K562 (cell line): ENCODE measurements at regions not wholly inside any gene's neighbourhood (a gene's known extent, or its start where the extent isn't known, plus 50 kb on each side); places are given as distances from the start of the nearest gene placed in this dataset.

ENCODE experiments used
- ETV6 ChIP-seq, 3 experiments: fragments of 150-350 bp in 1 of 3; sonication (generic) in 1 of 3; formaldehyde crosslinking in 1 of 3; IDR thresholded peaks; 2 replicates each; pipeline versions ENCODE4 v1.6.1 to v1.8.0; 2014 to 2022; ENCODE audit warnings: borderline replicate concordance in 2 of 3, low read depth in 2 of 3, antibody characterized with exemption in 1 of 3, low read length in 1 of 3, mild to moderate bottlenecking in 1 of 3, missing genetic modification reagents in 1 of 3
- HNRNPUL1 ChIP-seq: fragments of 200-400 bp; formaldehyde crosslinking; IDR thresholded peaks from 2 replicates; pipeline ENCODE4 v1.6.1; 2017; ENCODE audit warnings: low read length
- HSF4 ChIP-seq: fragments of 250-450 bp; sonication (Bioruptor Pico); IDR thresholded peaks from 2 replicates; pipeline ENCODE4 v2.1.2; 2022; ENCODE audit warnings: mild to moderate bottlenecking, moderate library complexity, borderline replicate concordance
- KHSRP ChIP-seq: fragments of 450-650 bp; IDR thresholded peaks from 2 replicates; pipeline ENCODE4 v1.6.1; 2017
- MYBL2 ChIP-seq, 2 experiments: fragments of 450-650 bp in 1 of 2; sonication (generic) in 1 of 2; formaldehyde crosslinking in 1 of 2; IDR thresholded peaks; 2 replicates each; pipeline versions ENCODE4 v1.6.1 to v1.8.1; 2017 to 2022; ENCODE audit warnings: borderline replicate concordance in 1 of 2, inconsistent platforms in 1 of 2, low read depth in 1 of 2, mild to moderate bottlenecking in 1 of 2, missing genetic modification reagents in 1 of 2, moderate library complexity in 1 of 2
- NFE2 ChIP-seq: IDR thresholded peaks from 2 replicates; pipeline ENCODE4 v1.6.1; 2014; ENCODE audit warnings: antibody characterized with exemption, low read depth
- TGIF2 ChIP-seq: sonication (generic); formaldehyde crosslinking; IDR thresholded peaks from 2 replicates; pipeline ENCODE4 v1.8.1; 2022; ENCODE audit warnings: mild to moderate bottlenecking, missing genetic modification reagents, moderate library complexity
- ZFP36 ChIP-seq: fragments of 150-350 bp; IDR thresholded peaks from 2 replicates; pipeline ENCODE4 v1.6.1; 2018; ENCODE audit warnings: low read length, low read depth; ENCODE audit not compliant: partially characterized antibody
- TF ChIP-seq, protein P1 (sequence below): fragments of 200-600 bp; sonication (generic); IDR thresholded peaks from one replicate; pipeline ENCODE4 v1.6.1; 2012; ENCODE audit warnings: mild to moderate bottlenecking, low read depth, low read length, inconsistent platforms
- TF ChIP-seq, protein P2 (sequence below): fragments of 450-650 bp; IDR thresholded peaks from 2 replicates; pipeline ENCODE4 v1.6.1; 2016; ENCODE audit warnings: mild to moderate bottlenecking
- TF ChIP-seq, protein P3 (sequence below), 2 experiments: fragments of 450-650 bp in 1 of 2; sonication (generic) in 1 of 2; formaldehyde crosslinking in 1 of 2; IDR thresholded peaks in 1 of 2; conservative IDR thresholded peaks in 1 of 2; 2 replicates each; pipeline versions ENCODE4 v1.6.1 to v1.8.1; 2016 to 2023; ENCODE audit warnings: mild to moderate bottlenecking in 2 of 2, moderate library complexity in 2 of 2, inconsistent platforms in 1 of 2, missing genetic modification reagents in 1 of 2

DNA sequence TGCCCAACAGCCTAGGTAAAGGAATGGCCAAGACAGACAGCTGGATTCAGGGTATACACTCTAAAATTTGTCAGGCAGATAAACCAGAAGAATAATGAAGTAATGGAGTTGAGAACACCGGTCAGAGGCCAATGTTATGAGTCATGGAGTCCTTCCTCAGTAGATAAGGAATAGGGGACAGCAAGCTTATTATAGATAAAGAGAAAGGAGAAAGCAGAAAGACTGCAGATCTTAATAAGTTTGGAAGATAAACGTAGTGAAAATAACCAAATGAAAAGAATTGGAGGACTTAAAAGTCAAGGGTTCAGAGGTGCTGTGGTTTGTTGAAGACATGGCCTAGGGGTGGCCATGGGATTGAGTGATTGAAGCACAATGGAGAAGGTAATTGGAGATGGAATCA lies 63.5 kb upstream of the NFE2L2 start (continued):
- TF ChIP-seq ETV6 (IDR thresholded peaks at IDR 0.05; ENCODE audit: borderline replicate concordance in 1 of 2, low read depth in 2 of 2, low read length in 1 of 2) (no peak), ETV6 (CRISPR knock-in tag; IDR thresholded peaks at IDR 0.05; ENCODE audit: borderline replicate concordance) (no peak), TGIF2 (no peak), HSF4 (no peak), ZFP36 (no peak), NFE2 (no peak), MYBL2 (IDR thresholded peaks at IDR 0.05; ENCODE audit: low read depth) (no peak), MYBL2 (CRISPR knock-in tag; IDR thresholded peaks at IDR 0.05; ENCODE audit: borderline replicate concordance) (no peak), KHSRP (no peak), HNRNPUL1 (no peak)
- TF ChIP-seq, protein P1, sequence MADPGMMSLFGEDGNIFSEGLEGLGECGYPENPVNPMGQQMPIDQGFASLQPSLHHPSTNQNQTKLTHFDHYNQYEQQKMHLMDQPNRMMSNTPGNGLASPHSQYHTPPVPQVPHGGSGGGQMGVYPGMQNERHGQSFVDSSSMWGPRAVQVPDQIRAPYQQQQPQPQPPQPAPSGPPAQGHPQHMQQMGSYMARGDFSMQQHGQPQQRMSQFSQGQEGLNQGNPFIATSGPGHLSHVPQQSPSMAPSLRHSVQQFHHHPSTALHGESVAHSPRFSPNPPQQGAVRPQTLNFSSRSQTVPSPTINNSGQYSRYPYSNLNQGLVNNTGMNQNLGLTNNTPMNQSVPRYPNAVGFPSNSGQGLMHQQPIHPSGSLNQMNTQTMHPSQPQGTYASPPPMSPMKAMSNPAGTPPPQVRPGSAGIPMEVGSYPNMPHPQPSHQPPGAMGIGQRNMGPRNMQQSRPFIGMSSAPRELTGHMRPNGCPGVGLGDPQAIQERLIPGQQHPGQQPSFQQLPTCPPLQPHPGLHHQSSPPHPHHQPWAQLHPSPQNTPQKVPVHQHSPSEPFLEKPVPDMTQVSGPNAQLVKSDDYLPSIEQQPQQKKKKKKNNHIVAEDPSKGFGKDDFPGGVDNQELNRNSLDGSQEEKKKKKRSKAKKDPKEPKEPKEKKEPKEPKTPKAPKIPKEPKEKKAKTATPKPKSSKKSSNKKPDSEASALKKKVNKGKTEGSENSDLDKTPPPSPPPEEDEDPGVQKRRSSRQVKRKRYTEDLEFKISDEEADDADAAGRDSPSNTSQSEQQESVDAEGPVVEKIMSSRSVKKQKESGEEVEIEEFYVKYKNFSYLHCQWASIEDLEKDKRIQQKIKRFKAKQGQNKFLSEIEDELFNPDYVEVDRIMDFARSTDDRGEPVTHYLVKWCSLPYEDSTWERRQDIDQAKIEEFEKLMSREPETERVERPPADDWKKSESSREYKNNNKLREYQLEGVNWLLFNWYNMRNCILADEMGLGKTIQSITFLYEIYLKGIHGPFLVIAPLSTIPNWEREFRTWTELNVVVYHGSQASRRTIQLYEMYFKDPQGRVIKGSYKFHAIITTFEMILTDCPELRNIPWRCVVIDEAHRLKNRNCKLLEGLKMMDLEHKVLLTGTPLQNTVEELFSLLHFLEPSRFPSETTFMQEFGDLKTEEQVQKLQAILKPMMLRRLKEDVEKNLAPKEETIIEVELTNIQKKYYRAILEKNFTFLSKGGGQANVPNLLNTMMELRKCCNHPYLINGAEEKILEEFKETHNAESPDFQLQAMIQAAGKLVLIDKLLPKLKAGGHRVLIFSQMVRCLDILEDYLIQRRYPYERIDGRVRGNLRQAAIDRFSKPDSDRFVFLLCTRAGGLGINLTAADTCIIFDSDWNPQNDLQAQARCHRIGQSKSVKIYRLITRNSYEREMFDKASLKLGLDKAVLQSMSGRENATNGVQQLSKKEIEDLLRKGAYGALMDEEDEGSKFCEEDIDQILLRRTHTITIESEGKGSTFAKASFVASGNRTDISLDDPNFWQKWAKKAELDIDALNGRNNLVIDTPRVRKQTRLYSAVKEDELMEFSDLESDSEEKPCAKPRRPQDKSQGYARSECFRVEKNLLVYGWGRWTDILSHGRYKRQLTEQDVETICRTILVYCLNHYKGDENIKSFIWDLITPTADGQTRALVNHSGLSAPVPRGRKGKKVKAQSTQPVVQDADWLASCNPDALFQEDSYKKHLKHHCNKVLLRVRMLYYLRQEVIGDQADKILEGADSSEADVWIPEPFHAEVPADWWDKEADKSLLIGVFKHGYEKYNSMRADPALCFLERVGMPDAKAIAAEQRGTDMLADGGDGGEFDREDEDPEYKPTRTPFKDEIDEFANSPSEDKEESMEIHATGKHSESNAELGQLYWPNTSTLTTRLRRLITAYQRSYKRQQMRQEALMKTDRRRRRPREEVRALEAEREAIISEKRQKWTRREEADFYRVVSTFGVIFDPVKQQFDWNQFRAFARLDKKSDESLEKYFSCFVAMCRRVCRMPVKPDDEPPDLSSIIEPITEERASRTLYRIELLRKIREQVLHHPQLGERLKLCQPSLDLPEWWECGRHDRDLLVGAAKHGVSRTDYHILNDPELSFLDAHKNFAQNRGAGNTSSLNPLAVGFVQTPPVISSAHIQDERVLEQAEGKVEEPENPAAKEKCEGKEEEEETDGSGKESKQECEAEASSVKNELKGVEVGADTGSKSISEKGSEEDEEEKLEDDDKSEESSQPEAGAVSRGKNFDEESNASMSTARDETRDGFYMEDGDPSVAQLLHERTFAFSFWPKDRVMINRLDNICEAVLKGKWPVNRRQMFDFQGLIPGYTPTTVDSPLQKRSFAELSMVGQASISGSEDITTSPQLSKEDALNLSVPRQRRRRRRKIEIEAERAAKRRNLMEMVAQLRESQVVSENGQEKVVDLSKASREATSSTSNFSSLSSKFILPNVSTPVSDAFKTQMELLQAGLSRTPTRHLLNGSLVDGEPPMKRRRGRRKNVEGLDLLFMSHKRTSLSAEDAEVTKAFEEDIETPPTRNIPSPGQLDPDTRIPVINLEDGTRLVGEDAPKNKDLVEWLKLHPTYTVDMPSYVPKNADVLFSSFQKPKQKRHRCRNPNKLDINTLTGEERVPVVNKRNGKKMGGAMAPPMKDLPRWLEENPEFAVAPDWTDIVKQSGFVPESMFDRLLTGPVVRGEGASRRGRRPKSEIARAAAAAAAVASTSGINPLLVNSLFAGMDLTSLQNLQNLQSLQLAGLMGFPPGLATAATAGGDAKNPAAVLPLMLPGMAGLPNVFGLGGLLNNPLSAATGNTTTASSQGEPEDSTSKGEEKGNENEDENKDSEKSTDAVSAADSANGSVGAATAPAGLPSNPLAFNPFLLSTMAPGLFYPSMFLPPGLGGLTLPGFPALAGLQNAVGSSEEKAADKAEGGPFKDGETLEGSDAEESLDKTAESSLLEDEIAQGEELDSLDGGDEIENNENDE: no peak
- TF ChIP-seq, protein P2, sequence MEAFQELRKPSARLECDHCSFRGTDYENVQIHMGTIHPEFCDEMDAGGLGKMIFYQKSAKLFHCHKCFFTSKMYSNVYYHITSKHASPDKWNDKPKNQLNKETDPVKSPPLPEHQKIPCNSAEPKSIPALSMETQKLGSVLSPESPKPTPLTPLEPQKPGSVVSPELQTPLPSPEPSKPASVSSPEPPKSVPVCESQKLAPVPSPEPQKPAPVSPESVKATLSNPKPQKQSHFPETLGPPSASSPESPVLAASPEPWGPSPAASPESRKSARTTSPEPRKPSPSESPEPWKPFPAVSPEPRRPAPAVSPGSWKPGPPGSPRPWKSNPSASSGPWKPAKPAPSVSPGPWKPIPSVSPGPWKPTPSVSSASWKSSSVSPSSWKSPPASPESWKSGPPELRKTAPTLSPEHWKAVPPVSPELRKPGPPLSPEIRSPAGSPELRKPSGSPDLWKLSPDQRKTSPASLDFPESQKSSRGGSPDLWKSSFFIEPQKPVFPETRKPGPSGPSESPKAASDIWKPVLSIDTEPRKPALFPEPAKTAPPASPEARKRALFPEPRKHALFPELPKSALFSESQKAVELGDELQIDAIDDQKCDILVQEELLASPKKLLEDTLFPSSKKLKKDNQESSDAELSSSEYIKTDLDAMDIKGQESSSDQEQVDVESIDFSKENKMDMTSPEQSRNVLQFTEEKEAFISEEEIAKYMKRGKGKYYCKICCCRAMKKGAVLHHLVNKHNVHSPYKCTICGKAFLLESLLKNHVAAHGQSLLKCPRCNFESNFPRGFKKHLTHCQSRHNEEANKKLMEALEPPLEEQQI: peak; percentile 69; the same call in 1 of the 2 replicates
- TF ChIP-seq, protein P3, sequence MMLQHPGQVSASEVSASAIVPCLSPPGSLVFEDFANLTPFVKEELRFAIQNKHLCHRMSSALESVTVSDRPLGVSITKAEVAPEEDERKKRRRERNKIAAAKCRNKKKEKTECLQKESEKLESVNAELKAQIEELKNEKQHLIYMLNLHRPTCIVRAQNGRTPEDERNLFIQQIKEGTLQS (IDR thresholded peaks at IDR 0.05): no peak
- TF ChIP-seq, protein P3 (CRISPR knock-in tag; conservative IDR thresholded peaks at IDR 0.05): no peak
